ENCODE measurements at regions not wholly inside any gene's neighbourhood (a gene's known extent, or its start where the extent isn't known, plus 50 kb on each side); places are given as distances from the start of the nearest gene placed in this dataset.

DNA sequence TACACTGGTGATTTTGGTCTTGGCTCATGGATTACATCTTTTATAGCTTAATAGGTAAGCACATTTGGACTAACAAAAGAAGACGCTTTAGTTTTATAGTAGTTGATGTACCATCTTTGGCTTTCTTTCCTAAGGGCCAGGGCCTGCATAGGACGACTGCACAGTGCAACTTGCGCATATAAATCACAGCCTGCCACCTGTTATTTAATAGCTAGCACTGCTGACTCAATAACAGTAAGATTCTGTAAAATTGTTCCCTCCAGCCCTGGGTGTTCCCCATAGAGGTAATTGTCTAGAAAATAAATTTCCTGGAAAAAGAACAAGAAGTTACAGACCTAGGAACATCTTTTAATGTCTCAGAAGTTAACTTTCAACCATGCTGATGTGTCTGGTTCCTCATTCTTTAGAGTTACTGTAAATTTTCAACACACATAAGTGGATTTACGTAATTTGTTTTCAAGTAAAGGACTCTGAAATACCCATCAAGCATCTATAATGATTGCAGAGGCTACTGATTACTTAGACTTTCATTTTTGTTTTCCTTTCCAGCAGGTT lies 594.2 kb upstream of the NXPH2 start:
- no peak overlapping the region for H3K27ac ChIP-seq
- no peaks in the 10 kb centered on the region for H3K4me1 ChIP-seq (ENCODE audit: low read depth, poor library complexity, severe bottlenecking)
- TF ChIP-seq CTCF (conservative IDR thresholded peaks at IDR 0.05; ENCODE audit: low read depth, low read length): no peak
- H3K79me2 ChIP-seq (ENCODE audit: insufficient read depth, low read depth): no peaks in the 10 kb centered on the region
- no peak overlapping the region for H3K4me3 ChIP-seq (IDR thresholded peaks at IDR 0.05; ENCODE audit: insufficient read depth, low read depth, low read length)
- H3K36me3 ChIP-seq (ENCODE audit: insufficient read depth): no peaks in the 10 kb centered on the region
- H3K4me2 ChIP-seq: no peak overlapping the region
- H4K20me1 ChIP-seq (ENCODE audit: insufficient read depth): no peaks in the 10 kb centered on the region
- H2AFZ ChIP-seq (ENCODE audit: low read depth): no peak overlapping the region
- H3K9ac ChIP-seq: no peak overlapping the region
- no peaks in the 10 kb centered on the region for H3K27me3 ChIP-seq (ENCODE audit: insufficient read depth, low read depth)

GRCh38 chr2:139369423-139370409 lies 589.5 kb upstream of the NXPH2 start:
- Histone ChIP-seq H3K27ac (no peak overlapping the region), H3K4me1 (ENCODE audit: low read depth, poor library complexity, severe bottlenecking) (no peaks in the 10 kb centered on the region), H3K27me3 (ENCODE audit: insufficient read depth, low read depth) (no peaks in the 10 kb centered on the region), H3K36me3 (ENCODE audit: insufficient read depth) (no peaks in the 10 kb centered on the region), H3K4me2 (no peak overlapping the region), H3K79me2 (ENCODE audit: insufficient read depth, low read depth) (no peaks in the 10 kb centered on the region), H2AFZ (ENCODE audit: low read depth) (no peak overlapping the region), H3K4me3 (IDR thresholded peaks at IDR 0.05; ENCODE audit: insufficient read depth, low read depth, low read length) (no peak overlapping the region), H3K9ac (no peak overlapping the region), H4K20me1 (ENCODE audit: insufficient read depth) (no peaks in the 10 kb centered on the region)
- no peak for TF ChIP-seq CTCF (conservative IDR thresholded peaks at IDR 0.05; ENCODE audit: low read depth, low read length)

DNA sequence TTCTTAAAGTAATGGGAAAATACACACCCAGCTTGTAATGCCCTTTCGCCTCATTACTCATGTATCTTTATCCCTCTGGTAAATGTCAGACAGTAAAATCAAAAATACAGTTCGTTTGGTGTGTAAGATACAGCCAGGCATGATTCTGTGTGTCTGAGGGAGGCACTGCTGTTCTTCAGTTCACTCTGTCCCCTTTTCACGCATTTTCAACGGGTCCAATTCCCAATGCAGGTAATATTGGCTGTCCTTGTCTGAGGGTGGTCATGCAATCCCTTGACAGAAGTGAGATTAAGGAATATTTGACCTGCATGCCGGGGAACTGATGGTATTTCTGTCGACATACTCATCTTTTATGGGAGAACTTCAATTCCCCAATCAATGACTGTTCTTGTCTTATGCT lies 587.2 kb upstream of the NXPH2 start:
- H3K36me3 ChIP-seq (ENCODE audit: insufficient read depth): no peaks in the 10 kb centered on the region
- no peaks in the 10 kb centered on the region for H4K20me1 ChIP-seq (ENCODE audit: insufficient read depth)
- H3K27me3 ChIP-seq (ENCODE audit: insufficient read depth, low read depth): no peaks in the 10 kb centered on the region
- no peaks in the 10 kb centered on the region for H3K4me1 ChIP-seq (ENCODE audit: low read depth, poor library complexity, severe bottlenecking)
- no peak overlapping the region for H2AFZ ChIP-seq (ENCODE audit: low read depth)
- H3K27ac ChIP-seq: no peak overlapping the region
- no peaks in the 10 kb centered on the region for H3K79me2 ChIP-seq (ENCODE audit: insufficient read depth, low read depth)
- no peak for TF ChIP-seq CTCF (conservative IDR thresholded peaks at IDR 0.05; ENCODE audit: low read depth, low read length)
- no peak overlapping the region for H3K4me3 ChIP-seq (IDR thresholded peaks at IDR 0.05; ENCODE audit: insufficient read depth, low read depth, low read length)
- no peak overlapping the region for H3K4me2 ChIP-seq
- H3K9ac ChIP-seq: no peak overlapping the region

DNA sequence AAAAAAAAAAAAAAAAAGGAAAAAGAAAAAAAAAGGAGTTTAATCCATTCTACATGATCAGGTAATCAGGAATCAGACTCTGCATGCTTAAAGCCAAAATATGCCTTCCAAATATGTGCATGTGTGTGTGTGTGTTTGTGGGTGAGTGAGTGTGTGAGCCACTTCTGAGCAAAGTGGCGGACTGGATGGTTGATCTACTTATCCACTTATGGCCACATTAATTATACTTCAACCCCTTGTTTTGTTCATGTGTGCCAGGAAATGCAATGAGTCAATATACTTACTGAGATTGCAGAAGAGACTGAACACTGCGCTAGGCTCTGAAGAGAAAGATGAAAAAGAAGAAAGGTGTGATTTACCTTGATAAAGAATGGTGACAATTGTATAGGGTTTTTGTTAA lies 586.5 kb upstream of the NXPH2 start:
- Histone ChIP-seq H3K4me1 (ENCODE audit: low read depth, poor library complexity, severe bottlenecking) (no peaks in the 10 kb centered on the region), H3K9ac (no peak overlapping the region), H3K36me3 (ENCODE audit: insufficient read depth) (no peaks in the 10 kb centered on the region), H3K79me2 (ENCODE audit: insufficient read depth, low read depth) (no peaks in the 10 kb centered on the region), H3K27ac (no peak overlapping the region), H4K20me1 (ENCODE audit: insufficient read depth) (no peaks in the 10 kb centered on the region), H3K4me2 (no peak overlapping the region), H3K4me3 (IDR thresholded peaks at IDR 0.05; ENCODE audit: insufficient read depth, low read depth, low read length) (no peak overlapping the region), H2AFZ (ENCODE audit: low read depth) (no peak overlapping the region), H3K27me3 (ENCODE audit: insufficient read depth, low read depth) (no peaks in the 10 kb centered on the region)
- no peak for TF ChIP-seq CTCF (conservative IDR thresholded peaks at IDR 0.05; ENCODE audit: low read depth, low read length)
